ENCODE measurements at regions not wholly inside any gene's neighbourhood (a gene's known extent, or its start where the extent isn't known, plus 50 kb on each side); places are given as distances from the start of the nearest gene placed in this dataset.

DNA sequence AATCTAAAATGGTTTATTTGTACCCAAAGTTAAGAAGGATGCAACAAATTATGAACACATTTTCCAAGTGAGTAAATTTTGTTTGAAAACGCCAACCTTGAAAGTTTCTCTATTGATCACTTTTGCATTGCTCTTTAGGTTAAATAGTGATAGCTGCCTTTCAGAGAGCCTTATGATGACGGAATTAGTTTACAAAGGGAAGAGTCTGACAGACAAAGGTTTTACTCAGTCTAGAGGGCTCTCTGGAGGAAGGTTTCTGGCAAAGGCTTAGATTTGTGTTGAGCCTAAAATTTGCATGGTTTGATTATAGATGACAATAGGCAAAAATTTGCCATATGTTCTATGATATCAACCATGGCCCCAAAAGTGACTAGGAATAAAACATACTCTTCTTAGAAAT, 95.9 kb upstream of the RUNX1 start:
- TF ChIP-seq, protein P1, sequence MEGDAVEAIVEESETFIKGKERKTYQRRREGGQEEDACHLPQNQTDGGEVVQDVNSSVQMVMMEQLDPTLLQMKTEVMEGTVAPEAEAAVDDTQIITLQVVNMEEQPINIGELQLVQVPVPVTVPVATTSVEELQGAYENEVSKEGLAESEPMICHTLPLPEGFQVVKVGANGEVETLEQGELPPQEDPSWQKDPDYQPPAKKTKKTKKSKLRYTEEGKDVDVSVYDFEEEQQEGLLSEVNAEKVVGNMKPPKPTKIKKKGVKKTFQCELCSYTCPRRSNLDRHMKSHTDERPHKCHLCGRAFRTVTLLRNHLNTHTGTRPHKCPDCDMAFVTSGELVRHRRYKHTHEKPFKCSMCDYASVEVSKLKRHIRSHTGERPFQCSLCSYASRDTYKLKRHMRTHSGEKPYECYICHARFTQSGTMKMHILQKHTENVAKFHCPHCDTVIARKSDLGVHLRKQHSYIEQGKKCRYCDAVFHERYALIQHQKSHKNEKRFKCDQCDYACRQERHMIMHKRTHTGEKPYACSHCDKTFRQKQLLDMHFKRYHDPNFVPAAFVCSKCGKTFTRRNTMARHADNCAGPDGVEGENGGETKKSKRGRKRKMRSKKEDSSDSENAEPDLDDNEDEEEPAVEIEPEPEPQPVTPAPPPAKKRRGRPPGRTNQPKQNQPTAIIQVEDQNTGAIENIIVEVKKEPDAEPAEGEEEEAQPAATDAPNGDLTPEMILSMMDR (IDR thresholded peaks at IDR 0.05; ENCODE audit: insufficient read depth, low read length): no peak
- TF ChIP-seq, protein P2, sequence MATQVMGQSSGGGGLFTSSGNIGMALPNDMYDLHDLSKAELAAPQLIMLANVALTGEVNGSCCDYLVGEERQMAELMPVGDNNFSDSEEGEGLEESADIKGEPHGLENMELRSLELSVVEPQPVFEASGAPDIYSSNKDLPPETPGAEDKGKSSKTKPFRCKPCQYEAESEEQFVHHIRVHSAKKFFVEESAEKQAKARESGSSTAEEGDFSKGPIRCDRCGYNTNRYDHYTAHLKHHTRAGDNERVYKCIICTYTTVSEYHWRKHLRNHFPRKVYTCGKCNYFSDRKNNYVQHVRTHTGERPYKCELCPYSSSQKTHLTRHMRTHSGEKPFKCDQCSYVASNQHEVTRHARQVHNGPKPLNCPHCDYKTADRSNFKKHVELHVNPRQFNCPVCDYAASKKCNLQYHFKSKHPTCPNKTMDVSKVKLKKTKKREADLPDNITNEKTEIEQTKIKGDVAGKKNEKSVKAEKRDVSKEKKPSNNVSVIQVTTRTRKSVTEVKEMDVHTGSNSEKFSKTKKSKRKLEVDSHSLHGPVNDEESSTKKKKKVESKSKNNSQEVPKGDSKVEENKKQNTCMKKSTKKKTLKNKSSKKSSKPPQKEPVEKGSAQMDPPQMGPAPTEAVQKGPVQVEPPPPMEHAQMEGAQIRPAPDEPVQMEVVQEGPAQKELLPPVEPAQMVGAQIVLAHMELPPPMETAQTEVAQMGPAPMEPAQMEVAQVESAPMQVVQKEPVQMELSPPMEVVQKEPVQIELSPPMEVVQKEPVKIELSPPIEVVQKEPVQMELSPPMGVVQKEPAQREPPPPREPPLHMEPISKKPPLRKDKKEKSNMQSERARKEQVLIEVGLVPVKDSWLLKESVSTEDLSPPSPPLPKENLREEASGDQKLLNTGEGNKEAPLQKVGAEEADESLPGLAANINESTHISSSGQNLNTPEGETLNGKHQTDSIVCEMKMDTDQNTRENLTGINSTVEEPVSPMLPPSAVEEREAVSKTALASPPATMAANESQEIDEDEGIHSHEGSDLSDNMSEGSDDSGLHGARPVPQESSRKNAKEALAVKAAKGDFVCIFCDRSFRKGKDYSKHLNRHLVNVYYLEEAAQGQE (IDR thresholded peaks at IDR 0.05; ENCODE audit: insufficient replicate concordance, low read depth): no peak
- no peak for TF ChIP-seq POLR2AphosphoS5 (IDR thresholded peaks at IDR 0.05; ENCODE audit: low read depth)

Data from HL-60 (cell line).